NCI-H1092 treated with DMSO at 0.1 percent for 48 hours (cell line): ENCODE measurements at regions not wholly inside any gene's neighbourhood (a gene's known extent, or its start where the extent isn't known, plus 50 kb on each side); places are given as distances from the start of the nearest gene placed in this dataset.

ENCODE experiments used
- DNase-seq: peaks from one replicate; lab custom pipeline; 2025; lab: John Stamatoyannopoulos, UW

DNA sequence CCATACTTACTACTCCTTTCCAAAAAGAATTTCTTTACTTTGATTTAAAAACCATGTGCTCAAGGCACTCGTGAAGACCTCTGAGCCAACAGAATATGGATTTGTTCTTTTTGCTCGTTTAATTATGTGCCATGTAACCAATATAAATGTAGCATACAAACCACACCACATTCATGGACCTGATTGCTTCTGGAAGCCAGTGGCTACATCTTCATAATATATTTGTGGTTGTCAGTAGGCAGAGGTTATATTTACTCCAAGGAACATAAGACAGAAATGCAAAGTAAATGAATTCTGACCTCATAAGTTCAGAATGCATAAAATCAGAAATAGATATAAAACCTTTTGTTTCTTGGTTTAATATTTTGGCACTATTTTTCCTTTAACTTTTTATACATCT lies 373.0 kb downstream of the HDGFL1 start:
- no peak for DNase-seq

DNA sequence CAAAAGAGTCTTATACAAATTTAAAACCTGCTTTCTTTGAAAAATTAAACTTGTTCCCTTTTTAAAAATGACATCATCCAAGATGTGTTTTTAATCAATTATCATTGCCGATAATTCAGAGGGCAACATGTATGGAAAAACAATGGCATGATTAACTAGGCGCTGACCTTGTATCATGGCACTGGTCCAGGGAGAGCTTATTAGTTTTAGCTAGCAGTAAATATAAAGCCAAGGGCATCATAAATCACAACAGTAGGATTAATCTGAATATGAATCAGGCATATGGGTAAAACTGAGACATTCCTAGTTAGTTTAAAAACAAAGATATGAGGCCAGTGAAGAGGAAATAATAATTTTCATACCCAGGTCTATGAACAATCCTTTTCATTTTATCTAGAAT lies 374.0 kb downstream of the HDGFL1 start:
- no peak for DNase-seq

DNA sequence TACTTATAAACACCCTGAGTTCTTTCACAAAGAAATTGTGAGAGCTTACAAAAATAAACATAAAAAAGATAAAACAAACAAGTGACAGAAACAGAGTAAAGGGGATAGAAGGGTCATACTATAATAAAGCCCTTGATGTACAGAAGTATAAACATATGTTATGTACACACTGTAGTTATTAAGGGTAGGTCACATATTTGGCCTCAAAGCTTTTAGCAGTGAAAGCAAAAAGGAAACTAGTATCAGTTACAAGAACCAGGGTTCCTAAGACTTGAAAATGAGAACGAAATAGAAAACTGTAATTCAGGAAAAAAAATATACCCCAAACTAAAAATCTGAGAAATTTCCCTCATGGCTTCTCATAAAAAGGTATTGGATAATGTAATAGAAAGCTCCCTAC lies 380.6 kb downstream of the HDGFL1 start:
- no peak for DNase-seq

DNA sequence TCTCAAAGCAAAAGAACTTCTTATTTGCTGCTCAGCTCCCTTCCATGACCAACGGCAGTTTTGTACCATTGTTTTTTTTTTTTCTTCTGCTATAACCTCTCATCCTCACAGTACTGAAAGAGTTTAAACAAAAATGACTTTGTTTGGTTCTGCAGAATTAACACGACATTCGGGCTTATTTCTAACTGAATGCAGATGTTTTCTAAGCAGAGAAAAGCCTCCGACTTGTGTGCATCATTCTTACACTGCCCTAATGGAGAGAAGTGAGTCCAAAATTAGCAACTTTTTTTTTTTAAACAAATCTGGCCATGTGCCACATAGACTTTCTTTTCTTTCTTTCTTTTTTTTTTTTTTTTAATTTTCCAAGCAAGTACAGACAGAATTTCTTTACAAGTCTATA lies 382.7 kb downstream of the HDGFL1 start:
- no peak for DNase-seq

DNA sequence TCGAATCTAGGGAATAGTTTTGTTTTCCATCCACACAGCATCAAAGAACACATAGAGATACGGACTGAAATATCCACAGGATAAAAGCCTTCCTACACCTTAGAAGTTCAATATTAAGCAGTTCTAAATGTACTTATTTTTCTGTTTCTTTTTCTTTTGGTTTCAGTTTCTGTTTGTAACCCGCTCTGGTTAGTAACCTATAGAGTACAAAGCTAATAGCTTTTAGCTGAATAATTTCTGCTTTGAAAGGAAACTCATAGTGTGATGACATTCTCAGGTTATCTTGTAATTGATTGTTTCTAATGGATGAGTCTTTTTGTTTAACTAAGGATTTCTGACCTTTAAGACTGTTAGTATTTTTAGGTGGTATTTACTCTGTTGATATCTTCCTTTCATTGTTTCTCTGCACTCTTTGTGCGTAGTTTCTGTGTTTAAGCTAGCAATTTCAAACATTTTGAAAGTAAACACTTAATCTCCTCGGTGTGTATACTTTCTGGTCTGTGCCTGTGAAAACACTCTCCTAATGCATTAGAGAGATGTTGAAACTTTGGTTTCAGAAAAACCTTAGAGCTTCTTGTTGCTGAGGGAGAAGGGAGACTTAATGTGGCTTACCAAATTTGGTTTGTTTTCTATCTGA lies 385.5 kb downstream of the HDGFL1 start:
- no peak for DNase-seq

DNA sequence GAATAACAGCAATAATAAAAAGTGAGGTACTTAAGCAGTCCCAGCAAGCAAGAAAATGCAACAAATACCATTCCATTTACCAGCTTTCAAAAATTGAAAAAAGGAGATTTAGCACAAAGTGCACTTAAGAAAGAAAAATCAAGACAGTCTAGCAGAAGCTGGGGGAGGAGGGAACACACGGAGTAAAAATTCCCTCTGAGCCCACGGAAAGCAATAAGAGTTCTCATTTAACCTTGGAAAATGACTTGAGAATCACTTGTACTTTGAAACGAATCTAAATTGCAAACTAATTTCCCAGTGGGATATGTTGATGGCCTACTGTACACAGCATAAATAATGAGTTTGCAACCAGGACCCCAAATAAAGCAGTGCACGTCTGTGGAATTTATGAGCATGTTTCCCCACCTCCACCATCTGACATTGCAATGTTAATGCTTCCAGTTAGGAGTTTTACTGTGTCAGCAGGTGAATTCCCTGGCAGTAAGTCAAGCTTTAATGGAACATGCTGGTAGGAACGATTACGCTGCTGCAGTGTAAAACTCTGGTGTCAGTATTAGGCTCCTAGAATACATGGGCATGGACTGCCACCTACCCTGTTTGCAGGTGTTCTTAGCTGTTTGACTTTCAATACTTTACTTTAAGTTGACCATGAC lies 386.8 kb downstream of the HDGFL1 start:
- DNase-seq: peak; percentile 58

DNA sequence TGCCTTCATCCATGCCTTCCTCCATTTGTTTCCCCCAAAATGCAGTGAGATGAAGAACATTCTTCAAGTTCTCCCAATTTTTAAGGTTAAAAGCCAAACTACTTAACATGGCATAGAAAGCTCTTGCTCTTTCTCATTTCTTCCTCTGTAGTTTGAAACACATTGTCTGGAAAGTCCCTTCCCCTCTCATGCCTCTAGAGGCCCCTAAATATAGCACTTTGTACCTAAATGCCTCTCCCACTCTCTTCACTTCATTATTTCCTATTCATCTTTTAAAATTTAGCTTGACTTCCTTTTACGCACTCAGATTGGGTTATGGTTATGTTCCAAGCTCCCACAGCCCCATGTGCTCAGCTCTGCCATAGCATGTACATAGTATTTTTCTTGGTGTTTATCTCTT lies 389.3 kb downstream of the HDGFL1 start:
- DNase-seq: no peak

DNA sequence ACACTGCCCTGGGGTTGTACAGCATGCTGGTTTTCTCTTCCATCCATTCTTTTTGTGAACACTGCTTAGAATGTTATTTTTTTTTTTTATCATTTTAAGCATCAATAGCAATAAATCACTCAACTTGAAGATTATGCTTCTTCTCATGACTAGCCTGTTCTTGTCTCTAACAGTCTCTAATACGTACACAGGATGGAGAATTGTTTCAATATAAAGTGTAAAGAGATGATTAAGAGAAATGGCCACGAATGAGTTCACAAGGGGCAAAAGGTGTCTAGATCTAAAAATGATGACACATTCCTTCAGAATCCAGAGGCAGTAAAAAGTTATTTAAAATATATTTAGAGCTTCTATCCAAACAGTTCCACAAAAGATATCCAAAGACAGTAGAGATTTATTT lies 390.2 kb downstream of the HDGFL1 start:
- no peak for DNase-seq

DNA sequence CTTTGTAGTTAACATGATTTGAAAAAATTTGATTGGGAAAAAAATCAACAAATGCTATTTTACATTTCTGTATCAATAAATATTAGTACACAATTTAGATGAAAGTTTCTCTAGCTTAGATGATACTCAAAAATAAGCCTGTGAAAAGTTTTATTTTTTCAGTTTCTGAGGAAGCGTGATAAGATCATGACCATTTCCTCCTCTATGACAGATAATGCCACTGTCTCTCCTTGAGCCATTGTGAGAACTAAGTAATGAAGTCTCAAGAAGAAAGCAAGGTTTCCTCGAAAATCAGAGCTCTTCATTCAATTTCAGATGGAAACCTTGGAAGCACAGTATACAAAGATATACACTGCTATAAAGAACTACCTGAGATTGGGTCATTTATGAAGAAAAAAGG lies 395.0 kb downstream of the HDGFL1 start:
- DNase-seq: no peak

DNA sequence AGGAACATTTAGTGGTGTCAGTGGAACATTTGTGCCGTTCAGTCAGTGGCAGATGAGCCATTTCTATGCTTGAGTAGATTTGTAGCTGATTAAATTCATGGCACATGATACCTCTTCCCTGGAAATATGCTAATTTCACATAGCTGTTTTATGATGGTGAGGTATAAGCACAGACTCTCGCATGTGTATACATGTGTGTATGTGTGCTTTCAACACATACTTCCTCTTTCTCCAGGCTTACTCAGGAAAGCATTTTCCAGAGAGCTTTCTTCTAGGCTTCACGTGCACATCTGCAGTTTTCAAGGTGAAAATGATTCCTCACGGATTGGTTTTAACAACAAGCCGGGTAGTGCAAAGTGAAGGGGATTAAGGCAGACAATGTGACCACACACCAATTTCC lies 396.5 kb downstream of the HDGFL1 start:
- no peak for DNase-seq

DNA sequence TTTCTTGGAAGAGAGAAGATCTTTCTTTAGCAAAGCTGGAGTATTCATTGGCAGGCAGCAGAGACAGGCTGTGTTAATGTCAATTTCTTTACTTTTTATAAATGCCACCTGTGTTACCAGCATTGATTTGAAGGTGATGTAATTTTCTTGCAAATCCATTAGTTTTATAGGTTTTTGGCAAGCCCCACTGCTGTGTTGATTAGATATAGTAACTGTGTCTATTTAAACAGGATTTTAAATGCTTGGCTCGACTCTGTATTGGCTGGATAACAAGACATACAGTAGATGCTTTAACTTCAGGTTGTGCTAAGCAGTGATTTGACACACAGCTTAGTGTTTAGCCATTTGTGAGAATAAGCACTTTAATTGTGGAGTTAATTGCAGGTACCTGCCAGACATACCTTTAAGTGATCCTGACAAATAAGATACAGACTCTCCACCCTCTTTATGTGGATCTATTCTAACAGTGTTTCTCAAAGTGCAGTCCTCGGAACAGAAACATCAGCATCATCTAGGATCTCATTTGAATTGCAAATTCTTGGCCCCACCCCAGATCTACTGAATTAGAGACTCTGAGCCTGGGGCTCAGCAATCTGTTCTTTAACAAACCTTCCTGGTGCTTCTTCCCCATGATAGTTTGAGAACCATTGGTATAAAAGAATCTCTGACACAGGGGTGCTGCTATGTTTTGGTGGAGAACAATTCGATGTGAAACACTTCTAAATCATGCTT lies 397.5 kb downstream of the HDGFL1 start:
- peak; percentile 40 for DNase-seq

DNA sequence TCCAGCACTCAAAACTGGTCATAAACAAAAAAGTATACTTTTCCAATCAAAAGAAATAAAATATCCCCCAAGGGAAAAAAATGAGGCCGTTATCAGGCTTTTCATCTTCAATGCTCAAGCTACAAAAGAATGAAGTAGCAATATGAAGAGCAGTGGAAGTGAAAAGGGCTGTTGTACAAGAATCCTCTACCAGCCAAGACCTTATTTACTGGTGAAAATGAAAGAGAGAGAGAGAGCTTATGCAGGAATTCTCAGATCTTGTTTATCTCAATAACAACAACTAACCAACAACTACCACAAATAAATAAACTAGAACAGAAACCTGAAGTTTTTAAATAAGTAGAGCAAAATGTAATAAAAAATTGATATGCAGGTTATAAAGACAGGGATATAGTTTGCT lies 400.6 kb downstream of the HDGFL1 start:
- DNase-seq: no peak

DNA sequence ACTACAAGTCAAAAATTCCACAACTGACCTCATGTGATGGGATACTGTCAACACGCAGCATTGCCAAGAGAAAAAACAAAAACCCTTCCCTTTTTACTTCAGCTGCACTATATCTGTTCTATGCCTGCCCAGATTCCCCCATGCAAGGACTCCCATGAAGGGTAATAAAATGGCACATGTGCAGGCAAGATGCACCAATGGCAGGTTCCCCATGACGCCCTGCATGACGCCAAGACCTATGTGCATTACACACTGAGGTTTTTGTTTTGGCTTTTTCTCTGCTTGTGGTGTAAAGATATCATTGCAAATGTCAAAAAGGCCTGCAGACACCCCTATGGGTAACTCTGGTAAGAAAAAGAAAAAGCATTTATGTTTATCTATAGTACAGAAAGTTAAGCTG lies 403.4 kb downstream of the HDGFL1 start:
- no peak for DNase-seq

DNA sequence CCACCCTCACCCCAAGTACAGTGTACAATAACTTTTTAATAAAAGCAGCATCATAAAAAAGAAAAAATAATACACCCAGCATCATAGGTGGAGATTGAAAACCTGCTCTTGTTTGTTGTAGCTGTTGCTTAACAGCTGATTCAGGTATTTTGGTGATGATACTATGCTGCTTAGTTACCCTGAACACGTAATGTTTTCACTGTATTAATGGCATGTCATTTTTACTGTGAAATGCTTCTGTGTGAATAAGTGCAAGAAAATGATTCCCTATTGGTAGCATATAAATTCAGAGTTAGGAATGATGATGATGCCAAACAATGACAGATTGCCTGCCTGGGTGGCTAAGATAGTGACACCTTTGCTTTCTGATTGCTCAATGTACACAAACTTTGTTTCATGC lies 405.7 kb downstream of the HDGFL1 start:
- DNase-seq: no peak

DNA sequence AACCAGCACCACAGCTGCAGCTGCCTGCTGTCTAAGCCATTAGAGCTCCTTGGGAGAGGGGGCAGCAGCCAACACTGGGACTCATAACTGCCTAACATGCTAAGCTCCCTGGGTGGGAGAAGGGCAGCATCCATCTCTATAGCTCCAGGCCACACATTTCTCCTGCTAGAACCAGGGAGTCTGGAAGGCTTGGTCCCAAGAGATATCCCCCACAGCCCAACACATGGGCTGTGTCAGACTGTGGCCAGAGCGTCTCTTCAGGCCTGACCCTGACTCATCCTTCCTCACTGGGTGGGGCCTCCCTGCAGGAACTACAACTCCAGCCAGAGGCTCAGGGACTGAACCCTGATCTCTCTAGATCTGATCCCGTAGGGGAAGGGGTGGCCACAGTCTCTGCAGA lies 411.1 kb downstream of the HDGFL1 start:
- no peak for DNase-seq

DNA sequence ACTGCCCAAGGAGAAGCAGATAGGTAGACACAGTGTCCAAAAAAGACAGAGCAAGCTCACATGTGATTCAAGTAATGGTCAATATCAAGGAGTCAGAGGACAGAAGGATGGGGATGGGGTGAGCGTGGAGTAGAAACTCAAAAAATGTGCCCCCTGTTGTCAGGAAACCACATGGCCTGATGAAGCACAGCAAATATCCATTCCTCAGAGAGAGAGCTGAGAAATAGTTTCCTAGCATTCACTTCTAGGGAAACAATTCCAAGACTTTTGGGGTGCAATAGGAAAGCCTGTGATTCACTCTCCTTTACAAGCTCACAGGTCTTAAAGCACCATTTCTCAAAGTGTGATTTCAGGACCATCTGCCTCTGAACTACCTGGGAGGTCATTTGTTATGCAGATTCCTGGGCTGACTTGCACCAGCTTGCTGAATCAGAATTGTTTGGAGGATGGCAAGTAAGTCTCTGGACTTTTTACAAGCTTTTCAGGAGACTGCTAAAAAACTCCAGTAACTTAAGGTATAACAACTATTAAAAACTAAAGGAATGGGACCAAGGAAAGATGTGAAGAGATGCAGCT lies 432.8 kb downstream of the HDGFL1 start:
- no peak for DNase-seq

DNA sequence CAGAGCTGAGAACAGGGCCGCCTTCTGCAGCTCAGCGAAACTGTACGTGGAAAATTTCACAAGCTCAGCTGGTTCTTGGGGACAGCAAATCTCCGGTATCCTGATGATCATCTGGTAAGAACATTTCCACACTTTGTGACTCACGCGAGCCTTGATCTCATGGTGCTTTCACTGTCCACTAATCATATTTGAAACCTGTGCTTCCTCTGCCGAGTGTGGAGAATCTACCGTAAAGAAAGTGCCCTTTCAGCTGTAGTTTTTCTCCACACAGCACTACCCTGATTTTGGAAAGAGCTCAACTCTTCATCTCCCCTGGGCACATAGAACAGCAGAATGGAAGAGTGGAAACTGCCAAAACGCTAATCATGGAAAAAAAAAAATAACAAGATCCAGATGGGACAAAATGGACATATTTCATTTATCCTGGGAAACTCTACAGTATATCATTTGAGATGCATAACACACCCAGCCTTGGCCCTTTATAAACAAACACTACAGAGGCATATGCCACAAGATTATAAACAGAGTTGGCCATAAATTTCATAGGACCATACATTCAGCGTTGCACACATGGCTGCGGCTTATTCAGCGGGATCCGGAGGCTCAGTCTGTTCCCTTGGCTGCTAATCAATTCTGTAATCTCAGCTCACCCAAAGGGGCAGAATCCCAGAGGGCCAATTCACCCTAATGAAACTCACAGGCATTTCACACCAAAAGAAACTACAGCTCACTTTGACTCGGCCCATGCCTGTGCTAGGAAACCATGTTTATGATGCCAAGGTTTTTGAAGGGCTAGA lies 434.5 kb downstream of the HDGFL1 start:
- DNase-seq: no peak

DNA sequence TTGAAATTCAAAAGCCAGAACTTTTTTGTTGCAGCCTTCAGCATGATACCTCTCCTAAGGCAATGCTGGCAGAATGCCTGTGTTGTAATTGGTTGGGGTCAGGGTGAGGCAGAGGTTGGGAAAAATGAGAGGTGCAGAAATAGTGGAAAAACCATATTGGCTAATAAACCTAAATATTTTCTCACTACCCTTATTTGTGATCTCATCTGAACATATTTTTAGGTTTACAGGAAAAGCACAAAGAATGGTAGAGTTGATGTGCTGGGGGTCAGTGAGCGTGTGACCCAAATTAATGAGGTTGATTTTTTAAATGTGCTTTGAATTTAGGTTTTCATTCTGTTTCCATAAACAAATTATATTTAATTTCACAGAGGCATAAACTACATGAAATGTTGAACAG lies 437.3 kb downstream of the HDGFL1 start:
- no peak for DNase-seq

DNA sequence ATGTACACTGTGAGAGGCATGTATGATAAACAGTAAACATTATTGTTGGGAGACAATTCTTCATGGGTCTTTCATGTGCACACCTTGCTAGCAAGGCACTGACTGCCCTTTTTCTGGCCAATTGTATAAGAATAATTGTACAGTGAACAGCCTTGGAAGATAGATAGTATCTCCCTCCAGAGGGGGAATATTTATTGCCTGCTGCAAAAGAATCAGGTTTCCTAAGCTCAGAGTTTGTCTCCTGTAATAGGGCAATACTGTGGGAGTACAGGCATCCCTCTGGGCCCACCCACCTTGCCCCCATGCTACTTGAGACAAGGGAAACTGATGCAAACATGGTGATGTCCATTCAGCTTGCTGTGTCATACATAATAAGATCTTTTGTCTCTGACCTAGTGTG lies 442.2 kb downstream of the HDGFL1 start:
- no peak for DNase-seq

DNA sequence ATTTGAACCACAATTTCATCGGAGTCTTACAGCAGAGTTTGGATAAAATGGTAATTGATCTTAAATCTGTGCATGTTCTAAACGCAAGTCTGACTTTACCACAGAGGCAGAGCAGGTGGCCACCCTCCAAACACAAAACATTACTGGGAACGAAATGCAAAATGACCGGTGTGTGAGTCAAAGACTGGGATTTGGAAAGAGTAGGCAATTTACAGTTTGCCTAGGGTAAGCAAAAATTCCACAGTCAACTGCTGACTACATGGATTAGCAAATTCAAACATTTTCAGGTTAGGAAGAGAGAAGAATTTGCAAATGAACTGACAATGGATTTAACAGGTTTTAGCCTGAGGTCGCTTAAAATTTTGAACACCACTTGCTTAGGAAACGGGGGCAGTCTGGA lies 444.4 kb downstream of the HDGFL1 start:
- DNase-seq: no peak

DNA sequence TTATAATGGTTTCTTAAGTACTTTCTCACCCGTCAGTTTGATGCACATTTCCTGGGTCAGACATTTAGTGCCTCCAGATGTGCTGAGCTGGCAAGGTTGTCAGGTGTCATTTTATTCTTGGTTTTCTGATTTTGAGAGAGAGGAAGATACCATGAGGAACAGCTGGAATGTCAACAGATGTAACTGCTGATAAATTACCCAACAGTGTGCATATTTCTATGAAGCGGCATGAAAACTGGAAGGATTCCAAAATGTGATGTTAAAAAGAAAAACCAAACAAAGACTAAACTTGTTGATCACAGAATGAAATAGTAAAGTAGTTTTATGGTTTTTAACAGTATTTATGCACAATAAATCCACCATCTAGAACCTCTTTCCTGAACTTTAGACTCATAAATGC lies 447.3 kb downstream of the HDGFL1 start:
- no peak for DNase-seq

DNA sequence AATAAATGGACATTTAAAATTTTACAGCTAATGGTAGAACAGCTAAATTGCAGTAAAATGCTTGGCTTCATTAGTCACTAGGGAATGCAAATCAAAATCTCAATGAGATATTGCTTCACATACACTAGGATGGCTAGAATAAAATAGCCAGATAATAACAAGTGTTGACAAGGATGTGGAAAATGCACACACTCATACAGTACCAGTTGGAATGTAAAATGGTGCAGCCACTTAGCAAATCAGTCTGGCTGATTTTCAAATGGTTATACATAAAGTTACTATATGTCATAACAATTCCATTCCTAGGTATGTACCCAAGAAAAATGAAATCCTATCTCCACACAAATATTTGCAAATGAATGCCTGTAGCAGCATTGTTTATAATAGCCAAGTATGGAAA lies 452.1 kb downstream of the HDGFL1 start:
- no peak for DNase-seq
